ENCODE measurements at regions not wholly inside any gene's neighbourhood (a gene's known extent, or its start where the extent isn't known, plus 50 kb on each side); places are given as distances from the start of the nearest gene placed in this dataset.

DNA sequence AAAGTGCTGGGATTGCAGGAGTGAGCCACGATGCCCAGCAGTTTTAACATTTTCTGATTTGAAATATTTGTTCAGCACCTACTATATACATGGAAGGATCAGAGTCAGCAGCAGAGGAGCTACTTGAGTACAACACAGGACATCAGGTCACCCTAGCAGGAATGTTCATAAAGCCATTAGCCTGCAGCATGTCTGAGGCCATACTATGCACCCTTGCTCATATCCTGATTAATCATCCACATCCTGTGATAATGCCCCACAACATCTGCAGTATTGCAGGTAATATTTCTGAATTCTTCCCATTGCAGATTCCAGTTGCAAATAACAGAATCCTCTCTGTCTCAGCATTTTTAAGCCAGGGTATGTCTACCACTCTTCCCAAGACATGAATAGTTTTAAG is 135.5 kb upstream of the PRNP start:
- H3K4me3 ChIP-seq (ENCODE audit: low read depth, low read length): no peak overlapping the region
- TF ChIP-seq, protein P1, sequence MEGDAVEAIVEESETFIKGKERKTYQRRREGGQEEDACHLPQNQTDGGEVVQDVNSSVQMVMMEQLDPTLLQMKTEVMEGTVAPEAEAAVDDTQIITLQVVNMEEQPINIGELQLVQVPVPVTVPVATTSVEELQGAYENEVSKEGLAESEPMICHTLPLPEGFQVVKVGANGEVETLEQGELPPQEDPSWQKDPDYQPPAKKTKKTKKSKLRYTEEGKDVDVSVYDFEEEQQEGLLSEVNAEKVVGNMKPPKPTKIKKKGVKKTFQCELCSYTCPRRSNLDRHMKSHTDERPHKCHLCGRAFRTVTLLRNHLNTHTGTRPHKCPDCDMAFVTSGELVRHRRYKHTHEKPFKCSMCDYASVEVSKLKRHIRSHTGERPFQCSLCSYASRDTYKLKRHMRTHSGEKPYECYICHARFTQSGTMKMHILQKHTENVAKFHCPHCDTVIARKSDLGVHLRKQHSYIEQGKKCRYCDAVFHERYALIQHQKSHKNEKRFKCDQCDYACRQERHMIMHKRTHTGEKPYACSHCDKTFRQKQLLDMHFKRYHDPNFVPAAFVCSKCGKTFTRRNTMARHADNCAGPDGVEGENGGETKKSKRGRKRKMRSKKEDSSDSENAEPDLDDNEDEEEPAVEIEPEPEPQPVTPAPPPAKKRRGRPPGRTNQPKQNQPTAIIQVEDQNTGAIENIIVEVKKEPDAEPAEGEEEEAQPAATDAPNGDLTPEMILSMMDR (IDR thresholded peaks at IDR 0.05; ENCODE audit: borderline replicate concordance, insufficient read depth, low read depth, low read length): no peak

DNA sequence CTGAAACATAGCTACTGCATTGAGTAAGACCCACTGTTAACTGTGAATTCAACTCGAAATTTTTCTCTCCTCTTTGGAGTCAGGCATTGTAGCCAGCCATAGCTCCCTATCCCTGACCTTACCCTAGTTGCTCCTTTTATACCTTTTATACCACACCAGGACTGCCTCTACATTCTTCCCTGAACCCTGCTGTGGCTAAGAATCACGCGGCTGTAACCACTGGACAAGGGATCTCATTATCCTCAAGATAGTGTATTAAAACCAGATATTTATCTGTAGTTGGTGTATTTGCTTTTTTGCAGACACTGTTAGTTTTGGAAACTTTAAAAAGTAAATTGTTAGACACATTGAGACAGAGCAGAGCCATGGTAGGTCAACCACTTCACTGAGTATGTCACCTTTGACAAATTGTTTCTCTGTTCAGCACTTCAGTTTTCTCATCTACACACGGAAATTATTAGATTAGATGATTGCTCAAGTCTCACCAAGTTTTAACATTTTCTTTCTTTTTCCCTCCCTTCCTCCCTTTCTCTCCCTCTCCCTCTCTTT is 136.5 kb upstream of the PRNP start:
- H3K4me3 ChIP-seq (ENCODE audit: low read depth, low read length): no peak overlapping the region
- TF ChIP-seq, protein P1 (IDR thresholded peaks at IDR 0.05; ENCODE audit: borderline replicate concordance, insufficient read depth, low read depth, low read length): no peak

DNA sequence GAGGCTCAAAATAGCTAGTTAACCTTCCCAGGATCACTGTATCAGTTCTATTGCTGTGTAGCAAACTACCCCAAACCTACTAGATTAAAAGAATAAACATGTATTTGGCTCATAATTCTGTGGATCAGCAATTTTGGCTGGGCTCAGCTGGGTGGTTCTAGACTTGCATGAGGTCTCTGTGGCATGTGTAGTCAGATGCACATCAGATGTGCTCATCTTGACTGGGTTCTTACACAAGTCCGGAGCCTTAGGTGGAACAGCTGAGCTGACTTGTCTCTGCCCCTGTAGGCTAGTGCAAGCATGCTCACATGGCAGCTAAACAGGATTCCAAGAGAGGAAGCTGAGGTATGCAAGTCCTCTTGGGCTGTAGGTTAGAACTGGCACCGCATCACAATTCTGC is 137.7 kb upstream of the PRNP start:
- TF ChIP-seq, protein P1 (IDR thresholded peaks at IDR 0.05; ENCODE audit: borderline replicate concordance, insufficient read depth, low read depth, low read length): no peak

DNA sequence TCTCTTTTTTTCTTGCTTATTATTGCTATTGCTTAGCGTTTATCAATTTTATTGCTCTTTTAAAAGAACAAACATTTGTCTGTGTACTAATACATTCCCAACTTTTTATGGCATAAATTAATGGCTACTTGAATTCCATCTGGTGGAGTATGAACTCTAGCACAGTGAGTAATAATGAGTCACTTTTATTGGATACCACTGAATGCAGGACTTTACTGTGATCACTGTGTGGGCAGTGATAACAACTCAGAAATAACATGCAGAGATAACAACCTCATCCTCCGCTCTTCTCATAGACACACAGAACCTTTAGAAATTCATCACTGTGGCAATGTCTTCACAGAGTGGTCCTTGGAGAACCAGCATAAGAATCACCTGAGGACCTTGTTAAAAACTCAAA is 139.5 kb upstream of the PRNP start:
- H3K4me3 ChIP-seq (ENCODE audit: low read depth, low read length): no peak overlapping the region

More for the DNA sequence above, 137.7 kb upstream of the PRNP start:
- H3K4me3 ChIP-seq (ENCODE audit: low read depth, low read length): no peak overlapping the region

DNA sequence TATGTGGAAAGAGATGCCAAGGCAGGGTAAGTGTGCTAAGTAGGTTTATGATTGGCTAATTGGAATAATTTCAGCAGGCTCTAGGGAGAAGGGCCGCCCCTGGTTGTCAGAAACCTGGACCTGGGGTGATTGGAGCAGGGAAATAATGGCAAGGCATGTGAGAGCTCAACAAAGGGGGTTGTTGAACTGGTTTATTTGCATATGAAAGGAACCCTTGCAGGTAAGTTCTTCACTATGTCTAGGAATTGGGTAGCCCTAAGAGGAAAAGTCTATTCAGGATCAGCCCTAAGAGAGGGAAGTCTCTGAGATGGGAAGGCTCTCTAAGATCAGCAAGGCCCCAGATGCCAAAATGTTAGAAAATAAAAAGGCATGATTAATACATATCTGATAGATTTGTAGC is 139.9 kb upstream of the PRNP start:
- TF ChIP-seq, protein P1 (IDR thresholded peaks at IDR 0.05; ENCODE audit: borderline replicate concordance, insufficient read depth, low read depth, low read length): no peak
- H3K4me3 ChIP-seq (ENCODE audit: low read depth, low read length): no peak overlapping the region

More for the DNA sequence above, 139.5 kb upstream of the PRNP start:
- TF ChIP-seq, protein P1 (IDR thresholded peaks at IDR 0.05; ENCODE audit: borderline replicate concordance, insufficient read depth, low read depth, low read length): no peak

DNA sequence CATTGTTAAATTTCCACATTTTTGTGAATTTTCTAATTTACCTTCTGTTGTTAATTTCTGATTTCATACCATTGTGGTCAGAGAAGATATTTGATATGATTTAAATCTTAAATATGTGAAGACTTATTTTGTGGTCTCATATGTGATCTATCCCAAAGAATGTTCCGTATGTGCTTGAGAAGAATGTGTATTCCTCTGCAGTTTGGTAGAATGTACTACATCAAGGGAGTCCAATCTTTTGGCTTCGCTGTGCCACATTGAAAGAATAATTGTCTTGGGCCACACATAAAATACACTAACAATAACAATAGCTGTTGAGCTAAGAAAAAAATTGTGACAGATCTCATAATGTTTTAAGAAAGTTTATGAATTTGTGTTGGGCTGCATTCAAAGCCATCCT is 140.7 kb upstream of the PRNP start:
- TF ChIP-seq, protein P1 (IDR thresholded peaks at IDR 0.05; ENCODE audit: borderline replicate concordance, insufficient read depth, low read depth, low read length): no peak
- no peak overlapping the region for H3K4me3 ChIP-seq (ENCODE audit: low read depth, low read length)

DNA sequence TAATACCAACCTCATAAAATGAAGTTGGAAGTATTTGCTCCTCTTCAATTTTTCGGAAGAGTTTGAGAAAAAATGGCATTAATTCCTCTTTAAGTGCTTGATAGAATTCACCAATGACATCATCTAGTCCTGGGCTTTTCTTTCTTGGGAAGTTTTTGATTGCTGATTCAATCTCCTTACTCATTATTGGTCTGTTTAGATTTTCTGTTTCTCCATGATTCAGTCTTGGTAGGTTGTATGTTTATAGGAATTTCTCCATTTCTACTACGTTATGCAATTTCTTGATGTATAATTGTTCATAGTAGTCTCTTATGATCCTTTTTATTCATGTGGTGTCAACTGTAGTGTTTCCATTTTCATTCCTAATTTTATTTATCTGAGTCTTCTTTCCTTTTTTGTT is 141.5 kb upstream of the PRNP start:
- H3K4me3 ChIP-seq (ENCODE audit: low read depth, low read length): no peak overlapping the region
- TF ChIP-seq, protein P1 (IDR thresholded peaks at IDR 0.05; ENCODE audit: borderline replicate concordance, insufficient read depth, low read depth, low read length): no peak
